Fibroblast of lung (primary cell): ENCODE measurements at regions not wholly inside any gene's neighbourhood (a gene's known extent, or its start where the extent isn't known, plus 50 kb on each side); places are given as distances from the start of the nearest gene placed in this dataset.

ENCODE experiments used
- EZH2 ChIP-seq: IDR thresholded peaks from 2 replicates; pipeline ENCODE4 v1.5.1; 2012; ENCODE audit warnings: low read length, control low read depth, mild to moderate bottlenecking; ENCODE audit errors: missing control alignments
- TF ChIP-seq, protein P1 (sequence below), 2 donors: IDR thresholded peaks in 1 of 2; conservative IDR thresholded peaks in 1 of 2; 1 replicate in 1 of 2; 2 replicates in 1 of 2; pipeline ENCODE4 v1.5.1; 2011 to 2012; ENCODE audit warnings: low read length in 2 of 2, control low read depth in 1 of 2, inconsistent platforms in 1 of 2, low read depth in 1 of 2, mild to moderate bottlenecking in 1 of 2

GRCh38 chr3:34150992-34151391 is 352.6 kb downstream of the PDCD6IP start:
- TF ChIP-seq, protein P1, sequence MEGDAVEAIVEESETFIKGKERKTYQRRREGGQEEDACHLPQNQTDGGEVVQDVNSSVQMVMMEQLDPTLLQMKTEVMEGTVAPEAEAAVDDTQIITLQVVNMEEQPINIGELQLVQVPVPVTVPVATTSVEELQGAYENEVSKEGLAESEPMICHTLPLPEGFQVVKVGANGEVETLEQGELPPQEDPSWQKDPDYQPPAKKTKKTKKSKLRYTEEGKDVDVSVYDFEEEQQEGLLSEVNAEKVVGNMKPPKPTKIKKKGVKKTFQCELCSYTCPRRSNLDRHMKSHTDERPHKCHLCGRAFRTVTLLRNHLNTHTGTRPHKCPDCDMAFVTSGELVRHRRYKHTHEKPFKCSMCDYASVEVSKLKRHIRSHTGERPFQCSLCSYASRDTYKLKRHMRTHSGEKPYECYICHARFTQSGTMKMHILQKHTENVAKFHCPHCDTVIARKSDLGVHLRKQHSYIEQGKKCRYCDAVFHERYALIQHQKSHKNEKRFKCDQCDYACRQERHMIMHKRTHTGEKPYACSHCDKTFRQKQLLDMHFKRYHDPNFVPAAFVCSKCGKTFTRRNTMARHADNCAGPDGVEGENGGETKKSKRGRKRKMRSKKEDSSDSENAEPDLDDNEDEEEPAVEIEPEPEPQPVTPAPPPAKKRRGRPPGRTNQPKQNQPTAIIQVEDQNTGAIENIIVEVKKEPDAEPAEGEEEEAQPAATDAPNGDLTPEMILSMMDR (conservative IDR thresholded peaks at IDR 0.05 in 1 of 2, IDR thresholded peaks at IDR 0.05 in 1 of 2; ENCODE audit: low read depth in 1 of 2, low read length in 2 of 2): no peak
- no peak for TF ChIP-seq EZH2
